ENCODE measurements at regions not wholly inside any gene's neighbourhood (a gene's known extent, or its start where the extent isn't known, plus 50 kb on each side); places are given as distances from the start of the nearest gene placed in this dataset.

GRCh38 chr16:27632216-27632615 is 82.3 kb downstream of the KATNIP start:
- no peak for ATAC-seq (ENCODE audit: insufficient read depth, low FRiP score)
- peaks cover 0 to 15% (median 2%) of the 10 kb centered on the region in 4 donors for H3K36me3 ChIP-seq (ENCODE audit: control insufficient read depth in 4 of 4, insufficient read depth in 4 of 4, low read length in 4 of 4)
- no peak for TF ChIP-seq CTCF (IDR thresholded peaks at IDR 0.05; ENCODE audit: control extremely low read depth, extremely low read depth)
- H3K27ac ChIP-seq (ENCODE audit: low read depth in 1 of 2, low read length in 1 of 2): no peak overlapping the region
- H3K4me3 ChIP-seq: no peak overlapping the region
- H3K9ac ChIP-seq (ENCODE audit: insufficient read depth in 1 of 2, low read length in 2 of 2): no peak overlapping the region
- WGBS, 2 donors: 98 to 99% methylated on average over 10 of the region's 10 CpGs
- DNase-seq: peak in 1 of 3 donors; percentile 19
- no peaks in the 10 kb centered on the region for H3K27me3 ChIP-seq (ENCODE audit: control insufficient read depth in 3 of 3, insufficient read depth in 3 of 3, low read length in 2 of 3)
- peaks cover 0 to 39% (median 13%) of the 10 kb centered on the region in 5 donors for H3K4me1 ChIP-seq (ENCODE audit: control insufficient read depth in 5 of 5, insufficient read depth in 5 of 5, low read length in 5 of 5)
- no peaks in the 10 kb centered on the region for H3K9me3 ChIP-seq (ENCODE audit: control insufficient read depth in 4 of 4, insufficient read depth in 3 of 4, low read length in 3 of 4)

DNA sequence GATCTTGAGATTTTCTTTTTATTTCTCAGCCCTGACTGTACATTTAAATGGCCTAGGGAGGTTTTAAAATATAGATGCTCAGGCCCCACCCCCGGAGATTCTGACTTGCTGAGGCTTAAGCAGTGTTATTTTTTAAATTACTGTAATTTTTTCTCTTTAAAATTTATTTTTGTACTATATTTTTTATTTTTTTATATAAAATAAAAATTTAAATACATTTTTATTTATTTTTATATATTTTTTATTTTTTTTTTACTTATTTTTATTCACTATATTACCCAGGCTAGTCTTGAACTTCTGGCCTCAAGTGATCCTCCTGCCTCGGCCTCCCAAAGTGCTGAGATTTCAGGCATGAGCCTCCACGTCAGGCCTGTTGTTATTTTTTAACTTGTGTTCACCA is 83.3 kb downstream of the KATNIP start:
- Histone ChIP-seq H3K9me3 (ENCODE audit: control insufficient read depth in 4 of 4, insufficient read depth in 3 of 4, low read length in 3 of 4) (no peaks in the 10 kb centered on the region), H3K4me3 (no peak overlapping the region), H3K27ac (ENCODE audit: low read depth in 1 of 2, low read length in 1 of 2) (no peak overlapping the region), H3K9ac (ENCODE audit: insufficient read depth in 1 of 2, low read length in 2 of 2) (no peak overlapping the region), H3K27me3 (ENCODE audit: control insufficient read depth in 3 of 3, insufficient read depth in 3 of 3, low read length in 2 of 3) (no peaks in the 10 kb centered on the region), H3K36me3 (ENCODE audit: control insufficient read depth in 4 of 4, insufficient read depth in 4 of 4, low read length in 4 of 4) (peaks cover 0 to 19% (median 2%) of the 10 kb centered on the region in 4 donors), H3K4me1 (ENCODE audit: control insufficient read depth in 5 of 5, insufficient read depth in 5 of 5, low read length in 5 of 5) (peaks cover 0 to 29% (median 3%) of the 10 kb centered on the region in 5 donors)
- ATAC-seq (ENCODE audit: insufficient read depth, low FRiP score): no peak
- TF ChIP-seq CTCF (IDR thresholded peaks at IDR 0.05; ENCODE audit: control extremely low read depth, extremely low read depth): no peak
- DNase-seq: no peak
- 96 to 98% methylated on average over 3 of the region's 3 CpGs for WGBS, 2 donors

- Histone ChIP-seq H3K36me3 (ENCODE audit: control insufficient read depth in 4 of 4, insufficient read depth in 4 of 4, low read length in 4 of 4) (peaks cover 0 to 22% (median 2%) of the 10 kb centered on the region in 4 donors), H3K4me3 (no peak overlapping the region), H3K27me3 (ENCODE audit: control insufficient read depth in 3 of 3, insufficient read depth in 3 of 3, low read length in 2 of 3) (no peaks in the 10 kb centered on the region), H3K9me3 (ENCODE audit: control insufficient read depth in 4 of 4, insufficient read depth in 3 of 4, low read length in 3 of 4) (no peaks in the 10 kb centered on the region), H3K9ac (ENCODE audit: insufficient read depth in 1 of 2, low read length in 2 of 2) (no peak overlapping the region), H3K27ac (ENCODE audit: low read depth in 1 of 2, low read length in 1 of 2) (no peak overlapping the region), H3K4me1 (ENCODE audit: control insufficient read depth in 5 of 5, insufficient read depth in 5 of 5, low read length in 5 of 5) (peaks cover 0 to 24% (median 0%) of the 10 kb centered on the region in 5 donors)
- ATAC-seq (ENCODE audit: insufficient read depth, low FRiP score): no peak
- no peak for DNase-seq
- TF ChIP-seq CTCF (IDR thresholded peaks at IDR 0.05; ENCODE audit: control extremely low read depth, extremely low read depth): no peak
Observed at GRCh38 chr16:27633721-27634120, 83.8 kb downstream of the KATNIP start.

GRCh38 chr16:27634779-27635178 is 84.8 kb downstream of the KATNIP start:
- Histone ChIP-seq H3K4me3 (no peak overlapping the region), H3K27me3 (ENCODE audit: control insufficient read depth in 3 of 3, insufficient read depth in 3 of 3, low read length in 2 of 3) (no peaks in the 10 kb centered on the region), H3K4me1 (ENCODE audit: control insufficient read depth in 5 of 5, insufficient read depth in 5 of 5, low read length in 5 of 5) (peaks cover 0 to 27% (median 0%) of the 10 kb centered on the region in 5 donors), H3K9me3 (ENCODE audit: control insufficient read depth in 4 of 4, insufficient read depth in 3 of 4, low read length in 3 of 4) (no peaks in the 10 kb centered on the region), H3K36me3 (ENCODE audit: control insufficient read depth in 4 of 4, insufficient read depth in 4 of 4, low read length in 4 of 4) (peaks cover 0 to 22% (median 2%) of the 10 kb centered on the region in 4 donors), H3K27ac (ENCODE audit: low read depth in 1 of 2, low read length in 1 of 2) (no peak overlapping the region), H3K9ac (ENCODE audit: insufficient read depth in 1 of 2, low read length in 2 of 2) (no peak overlapping the region)
- DNase-seq: peak in 2 of 3 donors; percentile 55 to 72
- 89 to 90% methylated on average over 8 of the region's 8 CpGs for WGBS, 2 donors
- no peak for TF ChIP-seq CTCF (IDR thresholded peaks at IDR 0.05; ENCODE audit: control extremely low read depth, extremely low read depth)
- ATAC-seq (ENCODE audit: insufficient read depth, low FRiP score): no peak
